Prostate gland (tissue), 2 donors: ENCODE measurements at regions not wholly inside any gene's neighbourhood (a gene's known extent, or its start where the extent isn't known, plus 50 kb on each side); places are given as distances from the start of the nearest gene placed in this dataset.

Experiments
- DNase-seq: peaks from one replicate; pipeline ENCODE4 v3.0.0-alpha.2; 2019; ENCODE audit warnings: low spot score
- H3K27ac ChIP-seq, 2 donors: fragments of 200-600 bp; sonication (generic); 2 replicates each; pipeline ENCODE4 v1.5.1; 2017 to 2019
- H3K27me3 ChIP-seq: fragments of 200-600 bp; sonication (generic); replicated peaks from 2 replicates; pipeline ENCODE4 v1.5.1; 2019; ENCODE audit not compliant: insufficient read depth
- H3K36me3 ChIP-seq, 2 donors: fragments of 200-600 bp; sonication (generic); 1 replicate in 1 of 2; 2 replicates in 1 of 2; pipeline versions ENCODE4 v1.5.1 to v1.8.1; 2017 to 2019
- H3K4me1 ChIP-seq: fragments of 200-600 bp; sonication (generic); replicated peaks from 2 replicates; pipeline ENCODE4 v1.5.1; 2019
- H3K4me3 ChIP-seq, 2 donors: fragments of 200-600 bp; sonication (generic); 2 replicates each; pipeline ENCODE4 v1.5.1; 2017 to 2019
- H3K9me3 ChIP-seq: fragments of 200-600 bp; sonication (generic); 2 replicates; pipeline ENCODE4 v1.5.1; 2017
- POLR2A ChIP-seq: fragments of 450-650 bp; IDR thresholded peaks from one replicate; pipeline ENCODE4 v1.6.1; 2016; ENCODE audit warnings: antibody characterized with exemption, mild to moderate bottlenecking
- POLR2AphosphoS5 ChIP-seq: sonication (generic); formaldehyde crosslinking; IDR thresholded peaks from one replicate; pipeline ENCODE4 v1.6.1; 2017; ENCODE audit warnings: antibody characterized with exemption
- WGBS: methylation state at CpG from one replicate; pipeline ENCODE4 v1.1.5; 2018; 5-methylcytosine and 5-hydroxymethylcytosine counted together
- intact Hi-C: fragments of 100-400 bp; cut with DNase I; formaldehyde crosslinking; loops from one replicate; pipeline ENCODE4 v1.14.2; 2022
- TF ChIP-seq, protein P1 (sequence below), 4 experiments: fragments of 200-600 bp in 2 of 4; fragments of 450-650 bp in 2 of 4; sonication (generic) in 2 of 4; IDR thresholded peaks; 1 replicate in 3 of 4; 2 replicates in 1 of 4; pipeline ENCODE4 v1.5.1; 2016 to 2019; ENCODE audit warnings: antibody characterized with exemption in 4 of 4, mild to moderate bottlenecking in 2 of 4, moderate library complexity in 2 of 4

GRCh38 chr5:82622711-82623514, 344.8 kb upstream of the RPS23 start:
- no peaks in the 10 kb centered on the region for H3K27me3 ChIP-seq
- intact Hi-C loops: no loop called here
- no peaks in the 10 kb centered on the region for H3K4me1 ChIP-seq
- H3K4me3 ChIP-seq: no peak overlapping the region
- no peaks in the 10 kb centered on the region for H3K9me3 ChIP-seq
- WGBS: 39% methylated on average over 6 of the region's 6 CpGs
- H3K27ac ChIP-seq: no peak overlapping the region
- H3K36me3 ChIP-seq: no peaks in the 10 kb centered on the region
- TF ChIP-seq, protein P1, sequence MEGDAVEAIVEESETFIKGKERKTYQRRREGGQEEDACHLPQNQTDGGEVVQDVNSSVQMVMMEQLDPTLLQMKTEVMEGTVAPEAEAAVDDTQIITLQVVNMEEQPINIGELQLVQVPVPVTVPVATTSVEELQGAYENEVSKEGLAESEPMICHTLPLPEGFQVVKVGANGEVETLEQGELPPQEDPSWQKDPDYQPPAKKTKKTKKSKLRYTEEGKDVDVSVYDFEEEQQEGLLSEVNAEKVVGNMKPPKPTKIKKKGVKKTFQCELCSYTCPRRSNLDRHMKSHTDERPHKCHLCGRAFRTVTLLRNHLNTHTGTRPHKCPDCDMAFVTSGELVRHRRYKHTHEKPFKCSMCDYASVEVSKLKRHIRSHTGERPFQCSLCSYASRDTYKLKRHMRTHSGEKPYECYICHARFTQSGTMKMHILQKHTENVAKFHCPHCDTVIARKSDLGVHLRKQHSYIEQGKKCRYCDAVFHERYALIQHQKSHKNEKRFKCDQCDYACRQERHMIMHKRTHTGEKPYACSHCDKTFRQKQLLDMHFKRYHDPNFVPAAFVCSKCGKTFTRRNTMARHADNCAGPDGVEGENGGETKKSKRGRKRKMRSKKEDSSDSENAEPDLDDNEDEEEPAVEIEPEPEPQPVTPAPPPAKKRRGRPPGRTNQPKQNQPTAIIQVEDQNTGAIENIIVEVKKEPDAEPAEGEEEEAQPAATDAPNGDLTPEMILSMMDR (IDR thresholded peaks at IDR 0.05): no peak
- TF ChIP-seq POLR2A (no peak), POLR2AphosphoS5 (no peak)
- no peak for DNase-seq

DNA sequence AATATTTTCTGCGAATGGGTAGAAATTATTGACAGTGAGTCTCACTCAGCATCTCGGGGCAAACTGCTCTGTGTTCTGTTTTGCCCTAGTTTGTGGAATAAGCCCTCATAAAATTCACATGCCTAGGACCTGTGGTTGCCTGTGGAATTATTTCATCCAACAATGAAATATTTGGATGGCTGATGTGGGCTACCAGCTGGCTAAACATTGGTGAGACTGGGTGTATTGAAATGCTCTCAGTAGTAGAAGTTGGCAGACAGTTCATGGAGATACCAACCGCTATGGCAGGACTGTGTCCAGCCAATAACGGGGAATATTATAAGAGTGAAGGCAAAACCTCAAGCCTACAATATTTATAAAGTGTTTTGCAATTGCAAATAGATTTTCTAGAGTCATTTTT, 344.1 kb upstream of the RPS23 start:
- no peak for DNase-seq
- no peak overlapping the region for H3K4me3 ChIP-seq
- H3K27me3 ChIP-seq: no peaks in the 10 kb centered on the region
- no peaks in the 10 kb centered on the region for H3K9me3 ChIP-seq
- no peak overlapping the region for H3K27ac ChIP-seq
- intact Hi-C loops: no loop called here
- no peaks in the 10 kb centered on the region for H3K36me3 ChIP-seq
- H3K4me1 ChIP-seq: no peaks in the 10 kb centered on the region
- TF ChIP-seq POLR2A: no peak
- TF ChIP-seq, protein P1 (IDR thresholded peaks at IDR 0.05): no peak
- no peak for TF ChIP-seq POLR2AphosphoS5
- 65% methylated on average over 4 of the region's 4 CpGs for WGBS

DNA sequence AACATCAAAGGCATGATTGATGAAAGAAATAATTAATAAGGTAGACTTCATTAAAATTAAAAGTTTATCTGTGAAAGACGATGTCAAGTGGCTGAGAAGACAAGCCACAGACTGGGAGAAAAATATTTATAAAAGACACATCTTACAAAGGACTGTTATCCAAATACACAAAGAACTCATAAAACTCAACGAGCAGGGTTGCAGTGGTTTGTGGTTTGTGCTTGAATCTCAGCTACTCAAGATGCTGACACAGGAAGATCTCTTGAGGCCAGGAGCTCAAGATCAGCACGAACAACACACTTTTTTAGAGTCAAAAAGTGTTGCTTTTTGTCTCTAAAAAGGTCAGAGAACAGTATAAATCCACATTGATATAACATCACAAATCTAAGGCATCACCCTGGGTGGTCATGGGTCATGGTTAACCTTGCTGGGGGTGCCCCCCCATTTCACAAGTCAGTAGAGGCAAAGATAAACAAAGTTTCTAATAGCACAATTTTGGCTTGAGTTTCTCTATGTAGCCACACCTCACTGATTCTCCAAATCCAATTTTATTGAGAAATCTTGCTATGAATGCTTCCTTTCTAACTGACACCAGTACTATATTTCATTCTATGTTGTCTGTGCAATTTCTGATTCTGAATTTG, 342.9 kb upstream of the RPS23 start:
- Histone ChIP-seq H3K4me3 (no peak overlapping the region), H3K9me3 (no peaks in the 10 kb centered on the region), H3K27ac (no peak overlapping the region), H3K4me1 (no peaks in the 10 kb centered on the region), H3K27me3 (no peaks in the 10 kb centered on the region), H3K36me3 (no peaks in the 10 kb centered on the region)
- intact Hi-C loops: no loop called here
- DNase-seq: no peak
- TF ChIP-seq, protein P1 (IDR thresholded peaks at IDR 0.05): no peak
- TF ChIP-seq POLR2A (no peak), POLR2AphosphoS5 (no peak)
- 16% methylated on average over 3 of the region's 3 CpGs for WGBS

GRCh38 chr5:82619097-82619496, 340.9 kb upstream of the RPS23 start:
- intact Hi-C loops: no loop called here
- H3K27me3 ChIP-seq: no peaks in the 10 kb centered on the region
- TF ChIP-seq POLR2A: no peak
- TF ChIP-seq, protein P1 (IDR thresholded peaks at IDR 0.05): no peak
- TF ChIP-seq POLR2AphosphoS5: no peak
- H3K4me1 ChIP-seq: no peaks in the 10 kb centered on the region
- no peak overlapping the region for H3K4me3 ChIP-seq
- no peak for DNase-seq
- H3K27ac ChIP-seq: no peak overlapping the region
- WGBS: 83% methylated on average over 3 of the region's 3 CpGs
- no peaks in the 10 kb centered on the region for H3K36me3 ChIP-seq
- H3K9me3 ChIP-seq: no peaks in the 10 kb centered on the region

DNA sequence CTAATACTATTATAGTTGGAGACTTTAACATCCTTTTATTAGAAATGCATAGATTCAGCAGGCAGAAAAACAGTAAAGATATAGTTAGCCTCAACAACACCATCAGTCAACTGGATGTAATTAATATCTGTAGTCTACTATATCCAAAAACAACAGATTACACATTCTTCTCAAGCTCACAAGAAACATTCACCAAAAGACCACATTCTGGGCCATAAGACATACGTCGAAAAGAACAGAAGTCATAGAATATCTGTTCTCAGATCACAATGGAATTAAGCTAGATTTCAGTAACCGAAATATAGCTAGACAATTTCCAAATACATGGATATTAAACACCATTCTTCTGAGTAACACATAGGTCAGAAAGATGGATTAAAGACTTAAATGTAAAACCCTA, 336.6 kb upstream of the RPS23 start:
- TF ChIP-seq, protein P1 (IDR thresholded peaks at IDR 0.05): no peak
- TF ChIP-seq POLR2AphosphoS5 (no peak), POLR2A (no peak)
- intact Hi-C loops: no loop called here
- Histone ChIP-seq H3K27me3 (no peaks in the 10 kb centered on the region), H3K36me3 (no peaks in the 10 kb centered on the region), H3K27ac (no peak overlapping the region), H3K4me3 (no peak overlapping the region), H3K9me3 (no peaks in the 10 kb centered on the region), H3K4me1 (no peaks in the 10 kb centered on the region)
- WGBS: 79% methylated on average over 3 of the region's 3 CpGs
- DNase-seq: no peak
